A673 (cell line): ENCODE measurements at regions not wholly inside any gene's neighbourhood (a gene's known extent, or its start where the extent isn't known, plus 50 kb on each side); places are given as distances from the start of the nearest gene placed in this dataset.

ENCODE experiments used
- BruUV-seq: library from RNA; stranded (reverse); fragments of 400-500 nt; replicated peaks from 2 replicates; lab custom pipeline; 2021; lab: Mats Ljungman, UMichigan
- CTCF ChIA-PET: fragments of 300-600 bp; sonication (Branson Sonifier 250); formaldehyde crosslinking; loops from one replicate; lab custom pipeline; 2022; ENCODE audit warnings: antibody characterized with exemption; lab: Charles Lee
- POLR2A ChIA-PET: fragments of 300-600 bp; sonication (Branson Sonifier 250); formaldehyde crosslinking; loops from one replicate; lab custom pipeline; 2022; ENCODE audit warnings: antibody characterized with exemption; ENCODE audit not compliant: low non-redundant PET; lab: Charles Lee
- DNase-seq: peaks from one replicate; pipeline ENCODE4 v3.0.0-alpha.2; 2015; ENCODE audit warnings: low spot score
- H3K27ac ChIP-seq: fragments of 200-600 bp; sonication (generic); 2 replicates; pipeline ENCODE4 v1.5.1; 2016; ENCODE audit warnings: mixed run types, low read depth, mild to moderate bottlenecking, mixed read lengths, antibody characterized with exemption, low read length; ENCODE audit not compliant: poor library complexity, severe bottlenecking
- H3K27me3 ChIP-seq: fragments of 200-600 bp; sonication (generic); replicated peaks from 2 replicates; pipeline ENCODE4 v1.6.1; 2017; ENCODE audit warnings: mixed run types, low read depth, mild to moderate bottlenecking, mixed read lengths, antibody characterized with exemption, low read length; ENCODE audit not compliant: insufficient read depth, poor library complexity
- H3K36me3 ChIP-seq: fragments of 200-600 bp; sonication (generic); 2 replicates; pipeline ENCODE4 v1.6.1; 2016; ENCODE audit warnings: mixed run types, mild to moderate bottlenecking, mixed read lengths, antibody characterized with exemption, low read length; ENCODE audit not compliant: insufficient read depth, poor library complexity, severe bottlenecking
- H3K4me1 ChIP-seq: fragments of 200-600 bp; sonication (generic); 2 replicates; pipeline ENCODE4 v1.6.1; 2017; ENCODE audit warnings: mixed run types, mild to moderate bottlenecking, mixed read lengths, antibody characterized with exemption, low read length; ENCODE audit not compliant: insufficient read depth, poor library complexity, severe bottlenecking
- H3K4me3 ChIP-seq: fragments of 200-600 bp; sonication (generic); 2 replicates; pipeline ENCODE4 v1.5.1; 2016; ENCODE audit warnings: low read depth, mixed run types, mild to moderate bottlenecking, mixed read lengths, low read length; ENCODE audit not compliant: poor library complexity, severe bottlenecking
- H3K9me3 ChIP-seq: fragments of 200-600 bp; sonication (generic); 2 replicates; pipeline ENCODE4 v1.6.1; 2016; ENCODE audit warnings: mixed run types, low read depth, mild to moderate bottlenecking, mixed read lengths, antibody characterized with exemption, low read length; ENCODE audit not compliant: poor library complexity, severe bottlenecking
- EZH2 ChIP-seq: fragments of 200-600 bp; sonication (generic); IDR thresholded peaks from 2 replicates; pipeline ENCODE4 v1.6.1; 2017; ENCODE audit warnings: borderline replicate concordance, low read depth, mild to moderate bottlenecking, mixed read lengths, antibody characterized with exemption, low read length; ENCODE audit not compliant: poor library complexity, severe bottlenecking
- intact Hi-C: fragments of 100-400 bp; cut with micrococcal nuclease; formaldehyde crosslinking; loops from one replicate; pipeline ENCODE4 v1.10.0; 2022; ENCODE audit not compliant: unreplicated experiment
- TF ChIP-seq, protein P1 (sequence below): fragments of 300-800, 200-600 bp; sonication (generic); conservative IDR thresholded peaks from 2 replicates; pipeline ENCODE4 v1.5.1; 2017; ENCODE audit warnings: low read depth, mild to moderate bottlenecking, antibody characterized with exemption, low read length, moderate library complexity, mixed read lengths

- no peaks in the 10 kb centered on the region for H3K36me3 ChIP-seq
- H3K4me3 ChIP-seq: no peak overlapping the region
- H3K27me3 ChIP-seq: no peaks in the 10 kb centered on the region
- intact Hi-C loops: no loop called here
- TF ChIP-seq, protein P1, sequence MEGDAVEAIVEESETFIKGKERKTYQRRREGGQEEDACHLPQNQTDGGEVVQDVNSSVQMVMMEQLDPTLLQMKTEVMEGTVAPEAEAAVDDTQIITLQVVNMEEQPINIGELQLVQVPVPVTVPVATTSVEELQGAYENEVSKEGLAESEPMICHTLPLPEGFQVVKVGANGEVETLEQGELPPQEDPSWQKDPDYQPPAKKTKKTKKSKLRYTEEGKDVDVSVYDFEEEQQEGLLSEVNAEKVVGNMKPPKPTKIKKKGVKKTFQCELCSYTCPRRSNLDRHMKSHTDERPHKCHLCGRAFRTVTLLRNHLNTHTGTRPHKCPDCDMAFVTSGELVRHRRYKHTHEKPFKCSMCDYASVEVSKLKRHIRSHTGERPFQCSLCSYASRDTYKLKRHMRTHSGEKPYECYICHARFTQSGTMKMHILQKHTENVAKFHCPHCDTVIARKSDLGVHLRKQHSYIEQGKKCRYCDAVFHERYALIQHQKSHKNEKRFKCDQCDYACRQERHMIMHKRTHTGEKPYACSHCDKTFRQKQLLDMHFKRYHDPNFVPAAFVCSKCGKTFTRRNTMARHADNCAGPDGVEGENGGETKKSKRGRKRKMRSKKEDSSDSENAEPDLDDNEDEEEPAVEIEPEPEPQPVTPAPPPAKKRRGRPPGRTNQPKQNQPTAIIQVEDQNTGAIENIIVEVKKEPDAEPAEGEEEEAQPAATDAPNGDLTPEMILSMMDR: no peak
- TF ChIP-seq EZH2: no peak
- POLR2A ChIA-PET: no interaction called here
- no peak overlapping the region for H3K27ac ChIP-seq
- no peaks in the 10 kb centered on the region for H3K9me3 ChIP-seq
- BruUV-seq: no TSS peak
- DNase-seq: no peak
- CTCF ChIA-PET: no interaction called here
- H3K4me1 ChIP-seq: no peaks in the 10 kb centered on the region
These were observed 223.9 kb downstream of the TANC2 start for GRCh38 chr17:63189930-63190329.

DNA sequence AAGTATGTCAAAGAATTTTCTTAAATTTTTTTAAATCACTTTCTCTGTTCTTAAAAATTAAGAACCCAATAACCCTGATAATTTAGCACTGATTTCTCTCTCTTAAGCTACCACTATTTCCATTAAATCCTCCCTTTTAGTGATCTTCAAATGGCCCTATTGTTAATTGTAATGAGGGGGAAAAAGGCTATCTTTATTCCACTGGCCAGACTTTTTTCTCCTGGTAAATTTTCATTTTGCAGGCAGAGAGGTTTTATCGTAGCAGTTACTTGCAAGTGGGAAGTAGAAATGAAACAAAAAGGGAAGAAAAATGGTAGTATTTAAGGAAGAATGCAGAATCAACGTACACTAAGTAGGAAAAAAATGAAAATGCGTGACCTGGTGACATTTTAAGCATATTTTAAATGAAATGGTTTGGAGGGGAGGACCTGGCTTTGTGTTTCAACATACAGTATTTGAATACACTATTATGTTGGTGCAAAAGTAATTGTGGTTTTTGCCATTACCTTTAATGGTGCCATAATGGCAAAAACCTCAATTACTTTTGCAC is 224.9 kb downstream of the TANC2 start:
- no peak for DNase-seq
- CTCF ChIA-PET: no interaction called here

DNA sequence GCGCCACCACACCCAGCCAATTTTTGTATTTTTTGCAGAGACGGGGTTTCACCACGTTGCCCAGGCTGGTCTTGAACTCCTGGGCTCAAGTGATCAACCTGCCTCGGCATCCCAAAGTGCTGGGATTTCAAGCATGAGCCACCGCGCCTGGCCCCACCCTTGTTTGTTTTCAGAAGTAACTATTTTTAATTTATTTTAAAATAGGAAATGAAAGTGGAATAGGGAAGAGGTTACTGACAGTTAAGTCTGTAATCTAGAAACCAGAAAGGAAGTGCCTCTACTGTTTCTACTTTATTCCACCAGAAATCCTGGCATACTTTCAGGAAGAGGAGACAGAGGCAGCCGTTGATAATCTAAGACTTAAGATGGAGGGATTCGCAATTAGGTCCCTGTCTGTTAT is 225.6 kb downstream of the TANC2 start:
- intact Hi-C loops: no loop called here
- Histone ChIP-seq H3K4me3 (no peak overlapping the region), H3K27ac (no peak overlapping the region), H3K4me1 (no peaks in the 10 kb centered on the region), H3K9me3 (no peaks in the 10 kb centered on the region), H3K27me3 (no peaks in the 10 kb centered on the region), H3K36me3 (no peaks in the 10 kb centered on the region)
- BruUV-seq: no TSS peak
- no peak for TF ChIP-seq EZH2
- TF ChIP-seq, protein P1: no peak
- CTCF ChIA-PET: no interaction called here
- no peak for DNase-seq
- POLR2A ChIA-PET: no interaction called here

More for the DNA sequence above, 224.9 kb downstream of the TANC2 start:
- POLR2A ChIA-PET: no interaction called here
- no peak overlapping the region for H3K4me3 ChIP-seq
- intact Hi-C loops: no loop called here
- no peaks in the 10 kb centered on the region for H3K36me3 ChIP-seq
- no peaks in the 10 kb centered on the region for H3K27me3 ChIP-seq
- no peaks in the 10 kb centered on the region for H3K4me1 ChIP-seq
- BruUV-seq: no TSS peak
- H3K27ac ChIP-seq: no peak overlapping the region
- TF ChIP-seq, protein P1: no peak
- TF ChIP-seq EZH2: no peak
- no peaks in the 10 kb centered on the region for H3K9me3 ChIP-seq
